ENCODE measurements at regions not wholly inside any gene's neighbourhood (a gene's known extent, or its start where the extent isn't known, plus 50 kb on each side); places are given as distances from the start of the nearest gene placed in this dataset. TPM values are rescaled to one million over a fixed set of nuclear protein-coding genes. Genes with fewer than 3 reads are reported as not detected.

Small RNA genes in the stretch of these regions (small RNA-seq; reads per million reads assigned to genes)
- gene RN7SL683P (not detected), gene SNORD56B (not detected)

All from K562 (cell line).